HL-60 (cell line): ENCODE measurements at regions not wholly inside any gene's neighbourhood (a gene's known extent, or its start where the extent isn't known, plus 50 kb on each side); places are given as distances from the start of the nearest gene placed in this dataset.

Experiments
- DNase-seq, 2 experiments: peaks; one replicate each; pipeline ENCODE4 v3.0.0-alpha.2; 2010 to 2020; ENCODE audit warnings: low read depth in 1 of 2, low spot score in 1 of 2
- H3K27ac ChIP-seq: fragments of 250-450 bp; sonication (Bioruptor Pico); replicated peaks from 2 replicates; pipeline ENCODE4 v1.5.1; 2020; ENCODE audit warnings: mild to moderate bottlenecking, moderate library complexity
- H3K27me3 ChIP-seq: fragments of 250-450 bp; sonication (Bioruptor Pico); 2 replicates; pipeline ENCODE4 v1.5.1; 2021; ENCODE audit warnings: mild to moderate bottlenecking, moderate library complexity; ENCODE audit not compliant: insufficient read depth, poor library complexity, severe bottlenecking
- H3K4me3 ChIP-seq: replicated peaks from 2 replicates; pipeline ENCODE4 v1.5.1; 2011; ENCODE audit warnings: mild to moderate bottlenecking, control low read depth, low read length; ENCODE audit not compliant: insufficient read depth
- GABPA ChIP-seq: IDR thresholded peaks from 2 replicates; pipeline ENCODE4 v1.6.1; 2012; ENCODE audit warnings: low read depth
- POLR2AphosphoS5 ChIP-seq: IDR thresholded peaks from 2 replicates; pipeline ENCODE4 v1.6.1; 2012; ENCODE audit warnings: low read depth
- SPI1 ChIP-seq: IDR thresholded peaks from 2 replicates; pipeline ENCODE4 v1.6.1; 2012; ENCODE audit warnings: low read depth, mild to moderate bottlenecking, borderline replicate concordance
- TF ChIP-seq, protein P1 (sequence below): IDR thresholded peaks from 2 replicates; pipeline ENCODE4 v1.6.1; 2012; ENCODE audit warnings: low read depth; ENCODE audit not compliant: insufficient replicate concordance
- TF ChIP-seq, protein P2 (sequence below): IDR thresholded peaks from one replicate; pipeline ENCODE4 v1.5.1; 2011; ENCODE audit warnings: low read length, control low read depth, inconsistent platforms; ENCODE audit not compliant: insufficient read depth

DNA sequence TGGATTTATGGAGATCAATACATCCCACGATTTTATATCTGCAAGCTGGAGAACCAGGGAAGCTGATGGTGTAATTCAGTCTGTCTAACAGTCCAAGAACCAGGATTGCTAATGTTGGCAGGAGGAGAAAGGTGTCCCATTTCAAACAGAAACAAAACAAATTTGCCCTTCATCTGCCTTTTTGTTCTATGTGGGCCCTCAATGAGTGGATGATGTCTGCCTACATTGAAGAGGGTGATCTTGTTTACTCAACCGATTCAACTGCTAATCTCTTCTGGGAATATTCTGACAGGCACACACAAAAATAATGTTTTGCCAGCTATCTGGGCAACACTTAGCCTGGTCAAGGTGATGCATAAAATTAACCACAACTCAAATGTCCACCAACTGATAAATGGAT, 65.1 kb upstream of the IL33 start:
- Histone ChIP-seq H3K27me3 (no peaks in the 10 kb centered on the region), H3K4me3 (no peak overlapping the region), H3K27ac (no peak overlapping the region)
- TF ChIP-seq POLR2AphosphoS5 (no peak), GABPA (no peak), SPI1 (no peak)
- TF ChIP-seq, protein P1, sequence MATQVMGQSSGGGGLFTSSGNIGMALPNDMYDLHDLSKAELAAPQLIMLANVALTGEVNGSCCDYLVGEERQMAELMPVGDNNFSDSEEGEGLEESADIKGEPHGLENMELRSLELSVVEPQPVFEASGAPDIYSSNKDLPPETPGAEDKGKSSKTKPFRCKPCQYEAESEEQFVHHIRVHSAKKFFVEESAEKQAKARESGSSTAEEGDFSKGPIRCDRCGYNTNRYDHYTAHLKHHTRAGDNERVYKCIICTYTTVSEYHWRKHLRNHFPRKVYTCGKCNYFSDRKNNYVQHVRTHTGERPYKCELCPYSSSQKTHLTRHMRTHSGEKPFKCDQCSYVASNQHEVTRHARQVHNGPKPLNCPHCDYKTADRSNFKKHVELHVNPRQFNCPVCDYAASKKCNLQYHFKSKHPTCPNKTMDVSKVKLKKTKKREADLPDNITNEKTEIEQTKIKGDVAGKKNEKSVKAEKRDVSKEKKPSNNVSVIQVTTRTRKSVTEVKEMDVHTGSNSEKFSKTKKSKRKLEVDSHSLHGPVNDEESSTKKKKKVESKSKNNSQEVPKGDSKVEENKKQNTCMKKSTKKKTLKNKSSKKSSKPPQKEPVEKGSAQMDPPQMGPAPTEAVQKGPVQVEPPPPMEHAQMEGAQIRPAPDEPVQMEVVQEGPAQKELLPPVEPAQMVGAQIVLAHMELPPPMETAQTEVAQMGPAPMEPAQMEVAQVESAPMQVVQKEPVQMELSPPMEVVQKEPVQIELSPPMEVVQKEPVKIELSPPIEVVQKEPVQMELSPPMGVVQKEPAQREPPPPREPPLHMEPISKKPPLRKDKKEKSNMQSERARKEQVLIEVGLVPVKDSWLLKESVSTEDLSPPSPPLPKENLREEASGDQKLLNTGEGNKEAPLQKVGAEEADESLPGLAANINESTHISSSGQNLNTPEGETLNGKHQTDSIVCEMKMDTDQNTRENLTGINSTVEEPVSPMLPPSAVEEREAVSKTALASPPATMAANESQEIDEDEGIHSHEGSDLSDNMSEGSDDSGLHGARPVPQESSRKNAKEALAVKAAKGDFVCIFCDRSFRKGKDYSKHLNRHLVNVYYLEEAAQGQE: no peak
- TF ChIP-seq, protein P2, sequence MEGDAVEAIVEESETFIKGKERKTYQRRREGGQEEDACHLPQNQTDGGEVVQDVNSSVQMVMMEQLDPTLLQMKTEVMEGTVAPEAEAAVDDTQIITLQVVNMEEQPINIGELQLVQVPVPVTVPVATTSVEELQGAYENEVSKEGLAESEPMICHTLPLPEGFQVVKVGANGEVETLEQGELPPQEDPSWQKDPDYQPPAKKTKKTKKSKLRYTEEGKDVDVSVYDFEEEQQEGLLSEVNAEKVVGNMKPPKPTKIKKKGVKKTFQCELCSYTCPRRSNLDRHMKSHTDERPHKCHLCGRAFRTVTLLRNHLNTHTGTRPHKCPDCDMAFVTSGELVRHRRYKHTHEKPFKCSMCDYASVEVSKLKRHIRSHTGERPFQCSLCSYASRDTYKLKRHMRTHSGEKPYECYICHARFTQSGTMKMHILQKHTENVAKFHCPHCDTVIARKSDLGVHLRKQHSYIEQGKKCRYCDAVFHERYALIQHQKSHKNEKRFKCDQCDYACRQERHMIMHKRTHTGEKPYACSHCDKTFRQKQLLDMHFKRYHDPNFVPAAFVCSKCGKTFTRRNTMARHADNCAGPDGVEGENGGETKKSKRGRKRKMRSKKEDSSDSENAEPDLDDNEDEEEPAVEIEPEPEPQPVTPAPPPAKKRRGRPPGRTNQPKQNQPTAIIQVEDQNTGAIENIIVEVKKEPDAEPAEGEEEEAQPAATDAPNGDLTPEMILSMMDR: no peak
- no peak for DNase-seq

DNA sequence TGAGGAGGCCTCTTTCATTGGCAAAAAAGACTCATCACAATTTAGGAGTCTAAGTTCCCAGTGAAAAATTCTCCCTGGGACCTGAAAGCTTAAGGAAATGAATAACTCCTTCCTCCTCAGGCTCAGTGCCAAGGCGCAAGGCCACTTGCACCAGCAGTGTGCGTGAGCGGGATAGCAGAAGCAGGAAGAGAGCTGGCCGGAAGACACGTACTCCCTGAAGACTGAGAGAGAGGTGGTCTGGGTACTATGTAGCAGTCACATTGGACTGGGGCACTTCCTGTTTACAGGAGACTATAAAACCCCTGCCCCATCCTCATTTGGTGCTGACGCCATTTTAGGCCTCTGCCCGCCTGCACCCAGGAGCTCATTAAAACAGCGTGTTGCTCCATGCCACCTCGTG, 66.3 kb upstream of the IL33 start:
- H3K27ac ChIP-seq: no peak overlapping the region
- no peak for DNase-seq
- TF ChIP-seq GABPA (no peak), SPI1 (no peak), POLR2AphosphoS5 (no peak)
- TF ChIP-seq, protein P2: no peak
- TF ChIP-seq, protein P1: no peak
- no peaks in the 10 kb centered on the region for H3K27me3 ChIP-seq
- no peak overlapping the region for H3K4me3 ChIP-seq

DNA sequence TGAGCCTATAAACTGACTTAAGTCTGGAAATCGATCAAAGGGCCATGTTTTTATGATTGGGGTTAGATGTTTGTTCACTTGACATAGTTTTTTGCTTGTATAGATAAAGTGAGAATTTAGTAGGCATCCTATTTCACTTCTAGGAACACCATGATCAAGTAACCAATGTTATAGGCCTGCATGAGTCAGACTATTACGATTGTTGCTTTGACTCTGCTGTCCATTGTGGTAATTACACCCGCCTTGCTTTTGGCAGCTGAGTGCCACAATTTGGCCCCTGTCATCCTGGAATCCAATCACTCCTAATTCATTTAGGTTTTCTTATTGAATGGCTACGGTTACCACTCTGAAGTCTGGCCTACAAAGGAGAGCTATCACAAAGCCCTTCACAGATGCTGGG, 67.8 kb upstream of the IL33 start:
- DNase-seq: no peak
- Histone ChIP-seq H3K27ac (no peak overlapping the region), H3K4me3 (no peak overlapping the region), H3K27me3 (no peaks in the 10 kb centered on the region)
- TF ChIP-seq SPI1 (no peak), POLR2AphosphoS5 (no peak), GABPA (no peak)
- TF ChIP-seq, protein P2: no peak
- TF ChIP-seq, protein P1: no peak
